ENCODE measurements at regions not wholly inside any gene's neighbourhood (a gene's known extent, or its start where the extent isn't known, plus 50 kb on each side); places are given as distances from the start of the nearest gene placed in this dataset.
"Not testable (repeated sequence)": the region's sequence is repeated elsewhere in the genome, so short reads cannot be mapped to it uniquely, and the experiment has no call there.

- DNase-seq (ENCODE audit: low read depth in 4 of 4, low spot score in 3 of 4), result no peak
Observed at GRCh38 chr10:7070950-7071349, 339.9 kb downstream of the SFMBT2 start.

DNA sequence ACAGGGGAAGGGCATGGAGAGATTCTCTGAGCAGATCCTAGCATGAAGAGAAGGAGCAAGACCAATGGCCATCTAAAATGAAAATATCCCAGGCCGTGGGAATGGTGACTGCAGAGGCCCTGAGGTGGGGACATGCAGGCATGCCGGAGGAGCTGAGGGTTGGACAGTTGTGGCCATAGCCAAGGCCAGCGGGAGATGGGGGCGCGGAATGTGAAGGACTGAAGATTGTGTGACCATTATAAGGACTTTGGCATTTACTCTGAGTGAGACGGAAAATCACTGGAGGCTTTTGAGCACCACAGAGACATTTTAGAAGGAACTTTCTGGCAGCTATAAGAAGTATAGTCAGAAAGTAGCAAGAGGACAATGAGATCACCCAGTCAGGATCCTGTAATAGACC lies 341.1 kb downstream of the SFMBT2 start:
- no peak for DNase-seq (ENCODE audit: low read depth in 4 of 4, low spot score in 3 of 4)

DNA sequence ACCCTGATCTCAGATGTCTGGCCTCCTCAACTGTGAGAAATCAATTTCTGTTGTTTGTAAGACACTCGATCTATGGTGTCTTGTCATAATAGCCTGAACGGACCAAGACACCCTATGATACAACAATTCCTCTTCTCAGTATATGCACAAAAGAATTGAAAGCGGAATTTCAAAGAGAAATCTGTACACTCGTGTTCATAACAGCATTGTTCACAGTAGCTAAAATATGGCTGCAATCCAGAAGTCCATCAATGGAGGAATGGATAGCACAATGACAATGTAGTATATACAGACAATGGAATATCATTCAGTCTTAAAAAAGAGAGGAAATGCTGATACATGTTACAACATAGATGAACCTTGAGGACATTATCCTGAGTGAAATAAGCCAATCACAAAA lies 354.6 kb downstream of the SFMBT2 start:
- DNase-seq (ENCODE audit: low read depth in 4 of 4, low spot score in 3 of 4), result no peak

GRCh38 chr10:7054915-7055314 lies 355.9 kb downstream of the SFMBT2 start:
- DNase-seq (ENCODE audit: low read depth in 4 of 4, low spot score in 3 of 4), result no peak

- no peak for DNase-seq (ENCODE audit: low read depth in 4 of 4, low spot score in 3 of 4)
Observed at GRCh38 chr10:7053195-7053594, 357.6 kb downstream of the SFMBT2 start.

GRCh38 chr10:7050024-7050423 lies 360.8 kb downstream of the SFMBT2 start:
- not testable (repeated sequence) for DNase-seq (ENCODE audit: low read depth in 4 of 4, low spot score in 3 of 4)

GRCh38 chr10:7048061-7048460 lies 362.8 kb downstream of the SFMBT2 start:
- DNase-seq (ENCODE audit: low read depth in 4 of 4, low spot score in 3 of 4), result no peak

DNA sequence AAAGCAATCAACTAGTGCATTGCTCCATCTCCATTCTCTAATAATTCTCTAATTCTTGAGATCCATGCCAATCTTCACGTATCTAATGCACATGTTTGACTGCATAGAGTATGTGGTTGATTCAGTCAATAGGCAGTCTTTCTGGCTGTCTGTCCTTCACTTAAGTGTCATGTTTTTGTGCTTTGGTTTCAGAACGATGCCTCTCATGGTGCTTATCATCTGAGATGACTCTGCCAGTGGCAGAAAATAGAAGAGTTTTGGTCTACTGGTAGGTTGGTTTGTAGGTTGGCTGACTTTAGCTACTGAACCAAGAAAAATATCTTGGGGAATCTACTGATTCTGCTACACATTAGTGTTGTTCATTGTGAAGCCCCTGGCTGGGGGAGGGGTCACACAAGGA lies 364.2 kb downstream of the SFMBT2 start:
- DNase-seq (ENCODE audit: low read depth in 4 of 4, low spot score in 3 of 4), result no peak

GRCh38 chr10:7045891-7046599 lies 364.8 kb downstream of the SFMBT2 start:
- no peak for DNase-seq (ENCODE audit: low read depth in 4 of 4, low spot score in 3 of 4)

DNA sequence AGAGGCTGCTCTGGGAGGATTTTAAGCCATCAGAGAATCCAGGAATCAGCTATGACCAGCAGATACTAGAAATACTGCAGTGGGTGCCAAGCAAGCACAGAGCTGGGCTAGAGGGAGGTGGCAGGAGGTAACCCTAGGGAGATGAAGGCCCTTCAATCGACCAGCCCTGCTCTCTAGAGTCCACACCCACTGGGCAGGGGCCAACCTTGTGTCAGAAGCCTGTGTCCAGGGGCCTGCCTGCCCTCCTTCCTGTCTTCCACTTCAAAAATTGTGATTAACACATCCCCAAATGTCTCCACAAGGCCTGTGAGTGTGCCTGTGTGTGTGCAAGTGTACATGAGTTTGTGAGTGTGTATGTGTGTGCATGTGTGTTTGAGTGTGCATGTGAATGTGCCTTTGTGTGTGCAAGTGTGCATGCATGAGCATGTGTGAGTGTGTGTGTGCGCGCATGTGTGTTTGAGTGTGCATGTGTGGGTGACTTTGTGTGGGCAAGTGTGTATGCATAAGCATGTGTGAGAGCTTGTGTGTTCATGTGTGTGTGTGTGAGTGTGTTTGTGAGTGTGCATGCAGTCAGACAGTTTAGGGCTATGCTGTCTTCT lies 367.7 kb downstream of the SFMBT2 start:
- DNase-seq (ENCODE audit: low read depth in 4 of 4, low spot score in 3 of 4), result no peak

DNA sequence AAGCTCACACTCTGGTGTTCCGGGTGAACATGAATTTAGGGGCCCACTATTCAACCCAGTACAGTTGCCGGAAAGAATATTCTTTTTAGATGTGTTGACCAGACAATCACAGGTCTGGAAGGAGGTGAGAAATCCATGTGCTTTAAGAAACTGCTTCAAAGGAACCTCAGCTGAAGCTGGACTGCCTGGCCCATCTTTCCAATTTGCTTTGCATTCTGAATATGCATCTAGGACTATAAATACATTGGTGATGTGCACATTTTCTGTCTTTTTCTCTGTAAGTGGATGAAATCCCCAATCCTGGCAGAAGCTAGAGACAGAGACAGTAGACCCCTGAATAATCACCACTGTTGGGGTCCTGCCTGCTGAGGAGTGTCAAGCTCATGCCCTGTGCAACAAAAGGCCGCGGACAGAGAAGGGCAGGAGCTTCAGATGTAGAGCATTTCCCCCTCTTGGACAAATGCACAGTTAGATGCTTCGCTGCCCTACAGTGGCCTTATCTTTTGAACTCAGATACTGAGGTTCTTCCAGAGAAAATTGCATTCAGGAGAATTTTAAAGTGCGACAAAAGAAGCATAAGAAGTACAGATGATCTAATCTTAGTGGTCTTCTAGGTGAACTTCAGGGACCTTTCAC lies 368.3 kb downstream of the SFMBT2 start:
- DNase-seq (ENCODE audit: low read depth in 4 of 4, low spot score in 3 of 4), result no peak

DNA sequence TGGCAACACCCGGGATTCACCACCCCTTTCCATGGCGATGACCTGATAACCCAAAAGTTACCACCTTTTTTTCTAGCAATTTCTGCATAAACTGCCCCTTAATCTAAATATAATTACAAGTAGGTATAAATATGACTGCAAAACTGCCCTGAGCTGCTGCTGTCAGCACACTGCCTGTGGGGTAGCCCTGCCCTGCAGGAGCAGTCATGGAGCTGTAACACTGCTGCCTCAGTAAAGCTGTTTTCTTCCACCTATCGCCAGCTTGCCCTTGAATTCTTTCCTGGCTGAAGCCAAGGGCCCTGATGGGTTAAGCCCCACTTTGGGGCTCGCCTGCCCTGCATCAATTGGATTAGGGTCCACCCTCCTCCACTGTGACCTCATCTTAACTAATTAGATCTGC lies 368.8 kb downstream of the SFMBT2 start:
- DNase-seq (ENCODE audit: low read depth in 4 of 4, low spot score in 3 of 4), result no peak

DNA sequence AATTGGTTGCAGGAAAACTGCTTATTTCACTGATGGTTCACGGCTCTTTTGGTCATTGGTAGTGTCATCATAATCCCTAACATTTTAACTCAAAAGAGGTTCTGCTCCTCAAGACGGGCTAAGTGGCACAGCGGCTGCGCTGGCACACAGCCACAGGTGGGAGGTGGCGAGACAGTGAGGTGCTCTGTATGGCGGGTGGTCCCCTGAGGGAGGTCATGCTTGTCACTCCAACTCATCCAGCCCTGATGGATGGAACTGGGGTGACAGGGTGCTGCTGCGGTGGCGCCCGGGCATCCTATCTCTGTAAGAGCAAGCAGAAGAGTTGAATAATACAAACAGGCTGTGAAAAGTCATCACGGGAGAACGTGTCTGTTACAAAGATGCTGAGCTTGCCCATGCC lies 370.2 kb downstream of the SFMBT2 start:
- DNase-seq (ENCODE audit: low read depth in 4 of 4, low spot score in 3 of 4), result no peak

GRCh38 chr10:7039859-7040258 lies 371.0 kb downstream of the SFMBT2 start:
- no peak for DNase-seq (ENCODE audit: low read depth in 4 of 4, low spot score in 3 of 4)

GRCh38 chr10:7038416-7038815 lies 372.4 kb downstream of the SFMBT2 start:
- DNase-seq (ENCODE audit: low read depth in 4 of 4, low spot score in 3 of 4), result no peak

DNA sequence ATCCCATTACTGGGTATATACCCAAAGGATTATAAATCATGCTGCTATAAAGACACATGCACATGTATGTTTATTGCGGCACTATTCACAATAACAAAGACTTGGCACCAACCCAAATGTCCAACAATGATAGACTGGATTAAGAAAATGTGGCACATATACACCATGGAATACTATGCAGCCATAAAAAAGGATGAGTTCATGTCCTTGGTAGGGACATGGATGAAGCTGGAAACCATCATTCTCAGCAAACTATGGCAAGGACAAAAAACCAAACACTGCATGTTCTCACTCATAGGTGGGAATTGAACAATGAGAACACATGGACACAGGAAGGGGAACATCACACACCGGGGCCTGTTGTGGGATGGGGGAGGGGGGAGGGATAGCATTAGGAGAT lies 373.4 kb downstream of the SFMBT2 start:
- not testable (repeated sequence) for DNase-seq (ENCODE audit: low read depth in 4 of 4, low spot score in 3 of 4)

DNA sequence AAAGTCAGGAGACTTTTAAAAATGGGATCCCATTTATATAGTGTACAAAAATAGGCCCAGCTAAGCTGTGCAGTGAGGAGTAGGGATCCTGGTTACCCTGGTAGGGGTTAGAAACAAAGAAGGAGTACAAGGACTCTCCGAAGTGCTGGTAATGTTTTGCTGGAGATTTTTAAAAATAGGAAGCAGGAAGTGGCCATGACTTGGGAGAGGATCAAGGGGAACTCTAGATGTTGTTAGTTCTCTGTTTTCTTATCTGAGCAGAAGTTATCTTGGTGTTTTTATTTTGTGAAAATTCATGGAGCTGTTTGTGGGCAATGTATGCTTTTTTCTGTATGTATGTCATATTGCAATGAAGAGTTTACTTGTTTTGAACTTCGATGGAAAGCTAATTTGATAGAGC lies 373.9 kb downstream of the SFMBT2 start:
- no peak for DNase-seq (ENCODE audit: low read depth in 4 of 4, low spot score in 3 of 4)

DNA sequence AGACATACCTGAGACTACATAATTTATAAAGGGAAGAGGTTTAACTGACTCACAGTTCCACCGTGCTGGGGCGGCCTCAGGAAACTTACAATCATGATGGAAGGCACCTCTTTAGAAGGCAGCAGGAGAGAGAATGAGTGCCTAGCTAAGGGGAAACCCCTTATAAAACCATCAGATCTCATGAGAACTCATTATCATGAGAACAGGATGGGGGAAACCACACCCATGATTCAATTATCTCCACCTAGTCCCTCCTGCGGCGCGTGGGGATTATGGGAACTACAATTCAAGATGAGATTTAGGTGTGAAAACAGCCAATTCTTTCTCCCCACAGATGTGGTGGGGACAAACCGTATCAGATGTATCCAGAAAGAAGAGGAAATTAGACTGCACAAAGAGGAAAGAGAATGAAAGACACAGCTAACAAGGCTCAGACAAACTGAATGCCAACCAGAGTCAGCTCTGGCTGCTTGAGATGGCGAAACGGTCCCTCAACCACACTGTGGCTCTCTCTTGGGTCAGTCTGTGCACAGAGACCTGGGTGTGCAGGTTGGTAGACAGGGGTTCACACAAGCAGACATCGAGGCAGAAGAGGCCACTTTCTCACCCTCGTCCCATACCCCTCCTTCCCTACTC lies 375.6 kb downstream of the SFMBT2 start:
- no peak for DNase-seq (ENCODE audit: low read depth in 4 of 4, low spot score in 3 of 4)

DNA sequence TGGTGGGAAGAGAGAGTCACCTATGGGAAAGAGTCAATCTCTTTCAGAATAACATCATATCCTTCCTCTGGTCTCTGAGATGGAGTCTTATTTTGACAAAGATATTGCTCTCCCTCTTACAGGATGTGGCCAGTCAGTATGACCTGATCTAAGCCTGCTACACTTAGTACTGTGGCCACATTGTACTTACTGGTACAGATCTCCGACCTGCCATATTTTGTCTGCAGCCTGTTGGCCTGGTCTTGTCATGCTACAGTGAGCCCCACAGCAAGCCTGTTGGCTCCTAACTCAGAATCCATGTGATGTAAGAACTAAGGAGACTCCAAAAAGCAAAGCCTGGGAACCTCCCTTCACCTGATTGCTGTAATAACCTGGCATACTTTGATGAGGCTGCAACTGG lies 377.8 kb downstream of the SFMBT2 start:
- DNase-seq (ENCODE audit: low read depth in 4 of 4, low spot score in 3 of 4), result no peak

- DNase-seq (ENCODE audit: low read depth in 4 of 4, low spot score in 3 of 4), result no peak
Observed at GRCh38 chr10:7030134-7030855, 380.5 kb downstream of the SFMBT2 start.

DNA sequence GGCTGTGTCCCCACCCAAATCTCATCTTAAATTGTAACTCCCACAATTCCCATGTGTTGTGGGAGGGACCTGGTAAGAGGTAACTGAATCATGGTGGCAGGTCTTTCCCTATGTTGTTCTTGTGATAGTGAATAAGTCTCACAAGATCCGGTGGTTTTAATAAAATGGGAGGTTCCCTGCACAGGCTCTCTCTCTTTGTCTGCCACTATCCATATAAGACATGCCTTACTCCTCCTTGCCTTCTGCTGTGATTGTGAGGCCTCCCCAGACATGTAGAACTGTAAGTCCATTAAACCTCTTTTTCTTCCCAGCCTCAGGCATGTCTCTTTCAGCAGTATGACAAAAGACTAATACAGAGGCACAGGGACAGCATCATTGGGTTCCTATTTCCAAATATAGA lies 381.2 kb downstream of the SFMBT2 start:
- DNase-seq (ENCODE audit: low read depth in 4 of 4, low spot score in 3 of 4), result no peak

Data from left renal pelvis (tissue), 4 donors.